SK-N-SH (cell line): ENCODE measurements at regions not wholly inside any gene's neighbourhood (a gene's known extent, or its start where the extent isn't known, plus 50 kb on each side); places are given as distances from the start of the nearest gene placed in this dataset.

Experiments
- CTCF ChIA-PET: fragments of 300-600, 350-600 bp; formaldehyde crosslinking; extraction: SDS; loops from one replicate; lab custom pipeline; 2021; lab: Yijun Ruan, JAX
- POLR2A ChIA-PET: fragments of 350-600 bp; sonication (Branson Sonifier 250); formaldehyde crosslinking; extraction: SDS; loops from one replicate; lab custom pipeline; 2020; ENCODE audit warnings: antibody characterized with exemption, inconsistent platforms; lab: Yijun Ruan, JAX
- DNase-seq: peaks from one replicate; pipeline ENCODE4 v3.0.0; 2012
- H2AFZ ChIP-seq: fragments of 200-600 bp; sonication (generic); 2 replicates; pipeline ENCODE4 v1.8.1; 2016; ENCODE audit warnings: antibody characterized with exemption, mild to moderate bottlenecking, low read depth
- H3F3A ChIP-seq: fragments of 200-600 bp; sonication (generic); replicated peaks from 2 replicates; pipeline ENCODE3; 2016; ENCODE audit warnings: antibody characterized with exemption, mild to moderate bottlenecking; ENCODE audit not compliant: insufficient read depth
- H3K27ac ChIP-seq, 2 experiments: fragments of 200-500 bp in 1 of 2; fragments of 200-600 bp in 1 of 2; sonication (Bioruptor generic) in 1 of 2; sonication (generic), shearing (Covaris generic) in 1 of 2; 2 replicates each; pipeline versions ENCODE4 v1.5.1 to v1.6.1; 2014 to 2016; ENCODE audit warnings: low read depth in 2 of 2, inconsistent platforms in 1 of 2, low read length in 1 of 2, mild to moderate bottlenecking in 1 of 2, mixed read lengths in 1 of 2
- H3K27me3 ChIP-seq: fragments of 200-600 bp; sonication (generic), shearing (Covaris generic); 2 replicates; pipeline ENCODE4 v1.6.1; 2016; ENCODE audit warnings: mixed run types; ENCODE audit not compliant: insufficient read depth
- H3K36me3 ChIP-seq, 2 experiments: fragments of 200-500 bp in 1 of 2; fragments of 200-600 bp in 1 of 2; sonication (Bioruptor generic) in 1 of 2; sonication (generic) in 1 of 2; replicated peaks in 1 of 2; 2 replicates each; pipeline versions ENCODE3 to v1.5.1; 2014 to 2016; ENCODE audit warnings: low read length in 1 of 2, mild to moderate bottlenecking in 1 of 2; ENCODE audit not compliant: insufficient read depth in 2 of 2, control insufficient read depth in 1 of 2
- H3K4me1 ChIP-seq, 2 experiments: fragments of 200-500 bp in 1 of 2; fragments of 200-600 bp in 1 of 2; sonication (Bioruptor generic) in 1 of 2; sonication (generic), shearing (Covaris generic) in 1 of 2; 2 replicates each; pipeline versions ENCODE4 v1.5.1 to v1.6.1; 2014 to 2016; ENCODE audit warnings: low read depth in 1 of 2, low read length in 1 of 2, mixed run types in 1 of 2; ENCODE audit not compliant: insufficient read depth in 2 of 2, control insufficient read depth in 1 of 2
- H3K4me2 ChIP-seq: fragments of 200-600 bp; sonication (generic), shearing (Covaris generic); 2 replicates; pipeline ENCODE4 v1.6.1; 2017; ENCODE audit warnings: mixed run types
- H3K4me3 ChIP-seq, 2 experiments: fragments of 200-500 bp in 1 of 2; fragments of 200-600 bp in 1 of 2; sonication (Bioruptor generic) in 1 of 2; sonication (generic), shearing (Covaris generic) in 1 of 2; 2 replicates each; pipeline versions ENCODE4 v1.5.1 to v1.8.1; 2014 to 2016; ENCODE audit warnings: low read depth in 2 of 2, inconsistent platforms in 1 of 2, low read length in 1 of 2, mild to moderate bottlenecking in 1 of 2, mixed read lengths in 1 of 2, moderate library complexity in 1 of 2
- H3K79me2 ChIP-seq: fragments of 200-600 bp; sonication (generic); 2 replicates; pipeline ENCODE4 v1.8.1; 2017; ENCODE audit warnings: mild to moderate bottlenecking; ENCODE audit not compliant: insufficient read depth
- H3K9ac ChIP-seq: fragments of 200-600 bp; sonication (generic); 2 replicates; pipeline ENCODE4 v1.6.1; 2017; ENCODE audit warnings: mixed run types
- H3K9me2 ChIP-seq: fragments of 200-600 bp; sonication (generic); 2 replicates; pipeline ENCODE4 v1.6.1; 2017; ENCODE audit warnings: mixed run types
- H3K9me3 ChIP-seq: fragments of 200-600 bp; sonication (generic); 2 replicates; pipeline ENCODE4 v1.6.1; 2017; ENCODE audit warnings: mixed run types, mild to moderate bottlenecking, moderate library complexity
- H4K20me1 ChIP-seq: fragments of 200-600 bp; sonication (generic); 2 replicates; pipeline ENCODE4 v1.6.1; 2017; ENCODE audit warnings: mild to moderate bottlenecking, mixed run types; ENCODE audit not compliant: insufficient read depth
- CHD2 ChIP-seq: fragments of 150-350 bp; IDR thresholded peaks from 2 replicates; pipeline ENCODE4 v1.6.1; 2018; ENCODE audit warnings: low read length; ENCODE audit not compliant: partially characterized antibody
- ELF1 ChIP-seq: IDR thresholded peaks from 2 replicates; pipeline ENCODE4 v1.4.0; 2012
- FOSL2 ChIP-seq: IDR thresholded peaks from 2 replicates; pipeline ENCODE4 v1.4.0; 2012; ENCODE audit warnings: low read depth, mild to moderate bottlenecking, moderate library complexity, borderline replicate concordance
- FOXJ3 ChIP-seq: sonication (generic); formaldehyde crosslinking; IDR thresholded peaks from 2 replicates; pipeline ENCODE4 v1.5.1; 2020; ENCODE audit warnings: mild to moderate bottlenecking, missing genetic modification reagents
- GABPA ChIP-seq: IDR thresholded peaks from 2 replicates; pipeline ENCODE4 v1.4.0; 2012; ENCODE audit warnings: low read depth, mild to moderate bottlenecking
- JUND ChIP-seq: IDR thresholded peaks from 2 replicates; pipeline ENCODE4 v1.4.0; 2012
- MXI1 ChIP-seq: IDR thresholded peaks from 2 replicates; pipeline ENCODE4 v1.6.1; 2012; ENCODE audit warnings: mild to moderate bottlenecking, low read depth, low read length, improper control_type of control experiment
- RAD21 ChIP-seq: IDR thresholded peaks from 2 replicates; pipeline ENCODE4 v1.6.1; 2012; ENCODE audit warnings: mild to moderate bottlenecking, low read length
- REST ChIP-seq: IDR thresholded peaks from 2 replicates; pipeline ENCODE4 v1.6.1; 2012; ENCODE audit warnings: mild to moderate bottlenecking, low read depth, low read length, moderate library complexity
- RFX5 ChIP-seq: IDR thresholded peaks from 2 replicates; pipeline ENCODE4 v1.6.1; 2012; ENCODE audit warnings: mild to moderate bottlenecking, improper control_type of control experiment, low read length
- RXRA ChIP-seq: IDR thresholded peaks from 2 replicates; pipeline ENCODE4 v1.4.0; 2012; ENCODE audit warnings: low read depth, mild to moderate bottlenecking, borderline replicate concordance
- SMC3 ChIP-seq: IDR thresholded peaks from 2 replicates; pipeline ENCODE4 v1.6.1; 2012; ENCODE audit warnings: low read depth, low read length, improper control_type of control experiment
- USF1 ChIP-seq: IDR thresholded peaks from 2 replicates; pipeline ENCODE4 v1.4.0; 2012; ENCODE audit warnings: low read depth, borderline replicate concordance
- WGBS: methylation state at CpG from one replicate; pipeline ENCODE4 v1.1.6; 2017; ENCODE audit warnings: low lambda C conversion rate; 5-methylcytosine and 5-hydroxymethylcytosine counted together
- TF ChIP-seq, protein P1 (sequence below): IDR thresholded peaks from 2 replicates; pipeline ENCODE4 v1.4.0; 2012; ENCODE audit warnings: low read depth, borderline replicate concordance

DNA sequence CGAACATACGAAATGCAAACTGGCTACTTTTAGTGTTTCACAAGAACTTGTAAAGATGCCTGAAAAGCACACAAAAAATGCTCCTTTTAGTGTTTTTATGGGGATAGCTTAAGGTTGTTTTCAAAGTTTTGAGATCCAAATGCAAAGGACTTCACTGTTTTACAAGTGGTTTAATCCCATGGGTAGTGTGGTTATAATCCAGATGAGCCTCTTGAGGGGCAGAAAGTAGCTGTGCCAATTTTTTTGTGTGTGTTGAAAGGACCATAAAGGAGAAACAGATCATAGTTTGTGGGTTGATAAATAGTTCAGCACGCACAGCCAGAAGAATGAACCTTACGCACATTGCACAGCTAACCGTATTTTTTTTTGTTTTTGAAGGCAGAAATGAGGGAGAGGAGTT is 126.9 kb upstream of the GIMD1 start:
- Histone ChIP-seq H3K9ac (no peak overlapping the region), H3K9me3 (0 out of 2 replicates have a peak, but pooled peaks cover 5% of the 10 kb centered on the region), H3K4me3 (no peak overlapping the region), H4K20me1 (no peaks in the 10 kb centered on the region), H3K27ac (no peak overlapping the region), H2AFZ (no peak overlapping the region; the same call in 1 of the 2 replicates), H3K36me3 (no peaks in the 10 kb centered on the region), H3K27me3 (no peaks in the 10 kb centered on the region), H3K9me2 (no peaks in the 10 kb centered on the region)
- 56% methylated on average over 5 of the region's 5 CpGs for WGBS
- TF ChIP-seq FOXJ3 (CRISPR knock-in tag) (no peak), CHD2 (no peak), USF1 (no peak), RFX5 (no peak), ELF1 (no peak), JUND (no peak), GABPA (no peak), FOSL2 (no peak)
- TF ChIP-seq, protein P1, sequence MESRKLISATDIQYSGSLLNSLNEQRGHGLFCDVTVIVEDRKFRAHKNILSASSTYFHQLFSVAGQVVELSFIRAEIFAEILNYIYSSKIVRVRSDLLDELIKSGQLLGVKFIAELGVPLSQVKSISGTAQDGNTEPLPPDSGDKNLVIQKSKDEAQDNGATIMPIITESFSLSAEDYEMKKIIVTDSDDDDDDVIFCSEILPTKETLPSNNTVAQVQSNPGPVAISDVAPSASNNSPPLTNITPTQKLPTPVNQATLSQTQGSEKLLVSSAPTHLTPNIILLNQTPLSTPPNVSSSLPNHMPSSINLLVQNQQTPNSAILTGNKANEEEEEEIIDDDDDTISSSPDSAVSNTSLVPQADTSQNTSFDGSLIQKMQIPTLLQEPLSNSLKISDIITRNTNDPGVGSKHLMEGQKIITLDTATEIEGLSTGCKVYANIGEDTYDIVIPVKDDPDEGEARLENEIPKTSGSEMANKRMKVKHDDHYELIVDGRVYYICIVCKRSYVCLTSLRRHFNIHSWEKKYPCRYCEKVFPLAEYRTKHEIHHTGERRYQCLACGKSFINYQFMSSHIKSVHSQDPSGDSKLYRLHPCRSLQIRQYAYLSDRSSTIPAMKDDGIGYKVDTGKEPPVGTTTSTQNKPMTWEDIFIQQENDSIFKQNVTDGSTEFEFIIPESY = no peak
- TF ChIP-seq, all 33 proteins: peak for 0
- no peaks in the 10 kb centered on the region for H3F3A ChIP-seq
- H3K4me1 ChIP-seq = no peaks in the 10 kb centered on the region
- H3K4me2 ChIP-seq = no peak overlapping the region
- no peaks in the 10 kb centered on the region for H3K79me2 ChIP-seq
- no peak for DNase-seq
- POLR2A ChIA-PET = no interaction called here
- CTCF ChIA-PET = no interaction called here

- no peaks in the 10 kb centered on the region for H3K36me3 ChIP-seq
- H3K9me3 ChIP-seq = 0 out of 2 replicates have a peak, but pooled peaks cover 5% of the 10 kb centered on the region
- H3K4me3 ChIP-seq = no peak overlapping the region
- 20% methylated on average over 1 of the region's 1 CpG for WGBS
- H2AFZ ChIP-seq = no peak overlapping the region
- no peak overlapping the region for H3K27ac ChIP-seq
- DNase-seq = no peak
- no peak for TF ChIP-seq GABPA
- TF ChIP-seq REST = no peak
- TF ChIP-seq FOXJ3 (CRISPR knock-in tag) = no peak
- TF ChIP-seq RAD21 = no peak
- TF ChIP-seq, protein P1 = no peak
- no peak for TF ChIP-seq SMC3
- no peak for TF ChIP-seq MXI1
- no peak for TF ChIP-seq RXRA
- TF ChIP-seq, all 33 proteins: peak for 0
- Histone ChIP-seq H3K27me3 (no peaks in the 10 kb centered on the region), H3K79me2 (no peaks in the 10 kb centered on the region), H3F3A (no peaks in the 10 kb centered on the region), H3K9me2 (no peaks in the 10 kb centered on the region), H3K4me1 (no peaks in the 10 kb centered on the region), H3K9ac (no peak overlapping the region), H3K4me2 (no peak overlapping the region), H4K20me1 (no peaks in the 10 kb centered on the region)
- CTCF ChIA-PET = no interaction called here
- POLR2A ChIA-PET = no interaction called here
These were observed 125.5 kb upstream of the GIMD1 start for GRCh38 chr4:106494066-106494465.
